NAMALWA (cell line): ENCODE measurements at regions not wholly inside any gene's neighbourhood (a gene's known extent, or its start where the extent isn't known, plus 50 kb on each side); places are given as distances from the start of the nearest gene placed in this dataset.
"Not testable (repeated sequence)": the region's sequence is repeated elsewhere in the genome, so short reads cannot be mapped to it uniquely, and the experiment has no call there.

Source experiments
- DNase-seq: peaks from one replicate; pipeline ENCODE4 v3.0.0-alpha.2; 2015; ENCODE audit warnings: low spot score

- DNase-seq: no peak
Observed at GRCh38 chr12:88889326-88890110, 309.2 kb upstream of the KITLG start.

GRCh38 chr12:88884600-88884999, 304.3 kb upstream of the KITLG start:
- no peak for DNase-seq

- DNase-seq: no peak
Observed at GRCh38 chr12:88882662-88883061, 302.4 kb upstream of the KITLG start.

GRCh38 chr12:88880051-88880450, 299.8 kb upstream of the KITLG start:
- DNase-seq: no peak

GRCh38 chr12:88878295-88878694, 298.0 kb upstream of the KITLG start:
- no peak for DNase-seq

GRCh38 chr12:88876857-88877256, 296.6 kb upstream of the KITLG start:
- DNase-seq: no peak

GRCh38 chr12:88870000-88870737, 289.9 kb upstream of the KITLG start:
- DNase-seq: no peak

GRCh38 chr12:88868050-88868449, 287.8 kb upstream of the KITLG start:
- no peak for DNase-seq

GRCh38 chr12:88867510-88867909, 287.2 kb upstream of the KITLG start:
- no peak for DNase-seq

- no peak for DNase-seq
Observed at GRCh38 chr12:88866881-88867280, 286.6 kb upstream of the KITLG start.

GRCh38 chr12:88865537-88865936, 285.3 kb upstream of the KITLG start:
- no peak for DNase-seq

GRCh38 chr12:88860851-88861250, 280.6 kb upstream of the KITLG start:
- no peak for DNase-seq

GRCh38 chr12:88856201-88856600, 275.9 kb upstream of the KITLG start:
- no peak for DNase-seq

- DNase-seq: no peak
Observed at GRCh38 chr12:88855301-88855700, 275.0 kb upstream of the KITLG start.

GRCh38 chr12:88854260-88854659, 274.0 kb upstream of the KITLG start:
- no peak for DNase-seq

- not testable (repeated sequence) for DNase-seq
Observed at GRCh38 chr12:88847246-88847645, 267.0 kb upstream of the KITLG start.

- no peak for DNase-seq
Observed at GRCh38 chr12:88844426-88844825, 264.2 kb upstream of the KITLG start.

- DNase-seq: no peak
Observed at GRCh38 chr12:88842314-88842713, 262.0 kb upstream of the KITLG start.

GRCh38 chr12:88839486-88839885, 259.2 kb upstream of the KITLG start:
- no peak for DNase-seq

- DNase-seq: no peak
Observed at GRCh38 chr12:88836156-88836555, 255.9 kb upstream of the KITLG start.

GRCh38 chr12:88834226-88834625, 254.0 kb upstream of the KITLG start:
- no peak for DNase-seq

- DNase-seq: no peak
Observed at GRCh38 chr12:88833641-88834116, 253.4 kb upstream of the KITLG start.

- DNase-seq: not testable (repeated sequence)
Observed at GRCh38 chr12:88828537-88828936, 248.3 kb upstream of the KITLG start.
